RWPE1 (cell line): ENCODE measurements at regions not wholly inside any gene's neighbourhood (a gene's known extent, or its start where the extent isn't known, plus 50 kb on each side); places are given as distances from the start of the nearest gene placed in this dataset.

ENCODE experiments used
- CTCF ChIA-PET: fragments of 350-600 bp; sonication (Branson Sonifier 250); formaldehyde crosslinking; extraction: SDS; loops from one replicate; lab custom pipeline; 2021; lab: Yijun Ruan, JAX
- POLR2A ChIA-PET: fragments of 400-600 bp; formaldehyde crosslinking; extraction: SDS; loops from one replicate; lab custom pipeline; 2020; ENCODE audit warnings: antibody characterized with exemption; ENCODE audit not compliant: low non-redundant PET; lab: Yijun Ruan, JAX
- DNase-seq: peaks from one replicate; pipeline ENCODE4 v3.0.0; 2012; ENCODE audit warnings: low spot score
- H3K27ac ChIP-seq: fragments of 450-650 bp; 2 replicates; pipeline ENCODE4 v1.5.1; 2017
- CTCF ChIP-seq: fragments of 450-650 bp; conservative IDR thresholded peaks from 2 replicates; pipeline ENCODE4 v1.5.1; 2017; ENCODE audit warnings: low read depth, mild to moderate bottlenecking

GRCh38 chr15:29203718-29204368, 65.8 kb downstream of the NSMCE3 start:
- no peak for TF ChIP-seq CTCF
- CTCF ChIA-PET: interaction anchor here (0.6 kb wide), 1 partner anchor 1160 kb away, joined by 3 read pairs; no protein-coding TSS in a partner anchor
- no peak overlapping the region for H3K27ac ChIP-seq
- no peak for DNase-seq
- POLR2A ChIA-PET: no interaction called here

DNA sequence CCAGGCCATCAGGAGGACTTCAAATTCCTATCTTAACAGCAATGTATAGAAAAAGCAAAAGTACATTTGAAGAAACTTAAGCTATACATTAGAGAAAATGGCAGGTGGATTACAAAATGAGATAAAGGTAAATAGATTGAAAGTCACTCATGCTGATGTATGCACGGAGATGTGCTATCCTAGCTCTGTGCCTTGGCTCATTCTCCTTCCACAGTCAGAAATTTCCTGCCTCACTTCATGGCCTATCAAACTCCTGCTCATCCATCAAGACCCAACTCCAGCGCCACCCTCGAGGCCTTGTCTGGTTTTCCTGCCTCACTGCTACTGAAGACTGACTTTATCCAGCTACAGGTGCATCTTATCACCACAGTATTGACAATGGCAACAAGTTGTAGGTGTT, 72.9 kb downstream of the NSMCE3 start:
- no peak for TF ChIP-seq CTCF
- DNase-seq: no peak
- ChIA-PET CTCF (interaction anchor here (0.6 kb wide), 1 partner anchor 31 kb away, joined by 3 read pairs; no protein-coding TSS in a partner anchor), POLR2A (no interaction called here)
- no peak overlapping the region for H3K27ac ChIP-seq

- no peak overlapping the region for H3K27ac ChIP-seq
- ChIA-PET CTCF (no interaction called here), POLR2A (no interaction called here)
- no peak for TF ChIP-seq CTCF
- DNase-seq: no peak
Measured at GRCh38 chr15:29196290-29196689, 73.3 kb downstream of the NSMCE3 start.

DNA sequence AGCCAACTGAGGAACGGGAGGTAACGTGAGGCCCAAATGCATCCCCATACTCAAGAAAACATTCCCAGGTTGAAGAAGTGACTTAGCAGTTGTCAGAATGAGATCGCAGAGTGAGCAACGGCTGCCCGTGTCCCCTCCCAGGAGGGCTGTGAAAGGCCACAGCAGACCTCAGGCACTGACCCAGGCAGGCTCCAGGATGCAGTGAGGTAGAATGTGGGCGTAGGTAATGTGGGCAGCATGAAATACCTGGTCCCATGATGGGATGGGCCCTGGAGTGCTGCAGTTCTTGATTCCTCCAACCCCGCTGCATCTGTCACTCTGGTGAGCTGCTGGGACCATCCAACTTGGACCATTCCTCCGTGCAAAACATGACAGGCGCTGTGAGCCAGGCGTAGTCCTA, 74.8 kb downstream of the NSMCE3 start:
- CTCF ChIA-PET: no interaction called here
- H3K27ac ChIP-seq: no peak overlapping the region
- no peak for DNase-seq
- no peak for TF ChIP-seq CTCF
- POLR2A ChIA-PET: no interaction called here

DNA sequence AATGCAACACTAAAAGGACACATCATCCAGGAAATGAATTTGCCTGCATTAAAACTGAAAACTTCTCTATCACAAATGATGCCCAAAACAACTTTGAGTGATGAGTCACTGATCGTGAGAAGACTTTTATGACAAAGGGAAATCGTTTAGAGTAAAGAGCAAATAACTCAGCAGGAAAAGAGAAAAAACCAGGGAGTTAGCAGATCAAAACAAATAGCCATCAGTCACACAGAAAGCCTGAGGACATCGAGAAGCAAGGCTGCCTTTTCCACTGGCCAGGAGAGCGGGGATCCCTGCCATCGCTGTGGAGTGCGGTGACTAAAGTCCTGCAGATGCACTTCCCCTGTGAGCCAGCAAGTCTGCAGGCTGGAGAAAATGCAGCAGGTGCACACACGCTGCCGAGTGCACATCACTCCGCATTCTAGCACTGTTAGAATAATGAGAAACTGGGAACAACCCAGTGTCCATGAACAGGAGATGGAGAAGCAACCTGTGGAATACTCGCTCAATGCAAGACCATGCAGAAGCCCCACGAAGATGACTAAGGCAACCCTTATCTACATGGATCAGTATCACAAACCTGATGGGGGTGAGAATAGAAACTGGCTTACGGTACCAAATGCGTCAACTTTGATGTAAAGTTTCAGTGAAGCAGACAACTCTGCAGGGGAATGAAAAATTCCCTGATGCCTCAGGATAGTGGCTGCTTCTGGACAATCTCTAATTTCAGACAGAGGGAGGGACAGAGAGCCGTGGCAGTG, 86.4 kb downstream of the NSMCE3 start:
- H3K27ac ChIP-seq: no peak overlapping the region
- TF ChIP-seq CTCF: no peak
- ChIA-PET POLR2A (no interaction called here), CTCF (interaction anchor here (0.7 kb wide), 1 partner anchor 24 kb away, joined by 3 read pairs; no protein-coding TSS in a partner anchor)
- DNase-seq: no peak

DNA sequence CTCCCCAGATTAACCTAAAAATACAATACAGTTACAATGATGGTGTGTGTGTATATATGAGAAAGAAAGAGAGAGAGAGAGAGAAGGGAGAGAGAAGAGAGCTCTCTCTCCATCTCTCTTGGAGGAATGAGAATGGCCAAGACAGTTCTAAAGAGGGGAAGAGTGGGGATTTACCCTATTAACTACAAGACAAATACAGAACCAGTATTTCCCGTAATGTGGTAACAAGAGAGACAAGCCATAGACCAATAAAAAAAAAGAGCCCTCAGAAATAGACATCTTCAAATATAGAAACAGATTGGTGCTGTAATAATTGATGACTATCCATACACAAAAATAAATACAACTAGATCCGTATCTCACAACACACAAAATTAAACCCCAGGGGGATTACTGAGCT, 87.0 kb downstream of the NSMCE3 start:
- ChIA-PET CTCF (interaction anchor here (0.7 kb wide), 1 partner anchor 23 kb away, joined by 3 read pairs; no protein-coding TSS in a partner anchor), POLR2A (no interaction called here)
- TF ChIP-seq CTCF: no peak
- H3K27ac ChIP-seq: no peak overlapping the region
- DNase-seq: no peak
